ENCODE measurements at regions not wholly inside any gene's neighbourhood (a gene's known extent, or its start where the extent isn't known, plus 50 kb on each side); places are given as distances from the start of the nearest gene placed in this dataset.

GRCh38 chr15:29480278-29480677 lies 210.7 kb upstream of the NSMCE3 start:
- no peak for DNase-seq

DNA sequence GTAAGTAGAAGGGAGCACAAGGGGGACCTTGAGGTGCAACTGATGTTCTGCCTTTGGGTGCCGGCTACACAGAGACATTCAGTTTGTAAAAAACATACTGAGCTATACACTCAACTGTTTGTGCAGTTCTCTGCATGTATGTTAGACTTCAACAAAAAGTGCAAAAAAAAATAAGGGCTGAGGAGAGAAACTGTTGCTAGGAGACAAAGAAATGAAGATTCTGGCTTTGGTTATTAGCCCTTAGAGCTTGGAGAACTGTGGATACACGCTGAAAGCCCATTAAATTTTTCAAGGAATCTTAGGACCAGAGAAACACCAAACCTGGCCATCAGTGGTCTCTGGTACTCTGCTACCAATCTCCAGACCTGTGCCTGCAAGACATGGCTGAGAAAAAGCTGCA lies 207.6 kb upstream of the NSMCE3 start:
- no peak for DNase-seq

GRCh38 chr15:29476503-29477080 lies 207.0 kb upstream of the NSMCE3 start:
- DNase-seq = no peak

- no peak for DNase-seq
Measured at GRCh38 chr15:29475096-29475495, 205.5 kb upstream of the NSMCE3 start.

GRCh38 chr15:29473621-29474105 lies 204.0 kb upstream of the NSMCE3 start:
- no peak for DNase-seq

DNA sequence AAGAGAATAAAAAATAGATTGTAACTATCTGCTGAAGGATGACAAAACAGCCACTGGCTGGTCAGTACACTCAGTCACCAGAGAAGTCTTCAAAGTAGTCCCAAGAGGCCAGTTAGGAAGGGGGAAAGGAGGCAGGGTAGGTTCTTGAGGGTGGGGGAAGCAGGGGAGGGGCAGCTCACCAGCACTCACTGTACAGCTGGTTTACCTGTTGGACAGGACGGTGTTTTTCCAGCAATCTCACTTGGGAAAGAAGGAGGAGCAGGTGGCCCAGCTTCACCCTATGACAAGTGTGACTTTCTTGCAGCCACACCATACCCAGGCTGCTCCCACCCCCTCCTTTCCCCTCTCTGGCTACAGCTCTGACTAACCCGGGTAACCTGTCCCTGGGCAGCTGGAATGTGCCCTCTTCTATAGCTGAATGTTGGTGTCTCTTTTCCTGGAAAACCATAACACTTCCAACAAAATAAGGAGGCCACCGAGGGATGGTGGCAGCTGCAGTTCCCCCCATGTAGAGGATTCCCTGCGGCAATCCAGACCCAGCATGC lies 203.4 kb upstream of the NSMCE3 start:
- no peak for DNase-seq

DNA sequence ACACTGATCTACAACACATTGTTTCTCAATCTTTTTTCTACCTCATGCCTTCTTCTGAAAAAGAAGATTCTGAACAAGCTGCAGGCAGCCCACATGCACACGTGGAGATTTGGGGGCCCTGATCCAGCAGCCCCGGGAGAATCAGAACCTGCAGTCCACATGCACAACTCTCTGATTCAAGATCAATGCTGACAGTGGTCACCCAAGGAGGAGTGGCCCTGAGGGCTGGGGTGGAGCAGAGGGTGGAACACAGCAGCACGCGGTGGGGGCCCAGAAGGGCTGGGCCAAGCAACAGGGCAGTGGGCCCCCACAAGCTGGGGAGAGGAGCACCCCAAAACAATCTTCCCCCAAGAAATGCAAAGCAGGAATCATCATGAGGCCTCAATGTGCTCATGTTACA lies 202.1 kb upstream of the NSMCE3 start:
- DNase-seq = no peak

- DNase-seq = no peak
Measured at GRCh38 chr15:29471306-29471705, 201.7 kb upstream of the NSMCE3 start.

- no peak for DNase-seq
Measured at GRCh38 chr15:29470794-29471193, 201.2 kb upstream of the NSMCE3 start.

GRCh38 chr15:29470311-29470710 lies 200.7 kb upstream of the NSMCE3 start:
- DNase-seq = no peak

DNA sequence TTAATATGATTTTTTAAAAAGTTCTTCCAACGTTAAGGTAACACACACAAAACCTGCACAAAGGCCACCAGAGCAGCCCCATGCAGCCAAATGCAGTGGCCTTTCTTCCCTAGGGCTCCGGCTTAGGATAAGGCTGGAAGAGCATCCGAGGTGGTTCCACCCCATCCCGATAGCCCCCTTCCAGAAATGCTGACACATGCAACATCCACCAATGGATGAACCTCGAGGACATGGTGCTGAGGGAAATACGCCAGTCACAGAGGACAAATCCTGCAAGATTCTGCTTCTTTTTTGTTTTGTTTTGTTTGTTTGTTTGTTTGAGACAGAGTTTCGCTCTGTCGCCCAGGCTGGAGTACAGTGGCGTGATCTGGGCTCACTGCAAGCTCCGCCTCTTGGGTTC lies 199.3 kb upstream of the NSMCE3 start:
- no peak for DNase-seq

- no peak for DNase-seq
Measured at GRCh38 chr15:29467091-29467490, 197.5 kb upstream of the NSMCE3 start.

- no peak for DNase-seq
Measured at GRCh38 chr15:29466292-29466691, 196.7 kb upstream of the NSMCE3 start.

- no peak for DNase-seq
Measured at GRCh38 chr15:29465816-29466215, 196.2 kb upstream of the NSMCE3 start.

- no peak for DNase-seq
Measured at GRCh38 chr15:29465196-29465595, 195.6 kb upstream of the NSMCE3 start.

DNA sequence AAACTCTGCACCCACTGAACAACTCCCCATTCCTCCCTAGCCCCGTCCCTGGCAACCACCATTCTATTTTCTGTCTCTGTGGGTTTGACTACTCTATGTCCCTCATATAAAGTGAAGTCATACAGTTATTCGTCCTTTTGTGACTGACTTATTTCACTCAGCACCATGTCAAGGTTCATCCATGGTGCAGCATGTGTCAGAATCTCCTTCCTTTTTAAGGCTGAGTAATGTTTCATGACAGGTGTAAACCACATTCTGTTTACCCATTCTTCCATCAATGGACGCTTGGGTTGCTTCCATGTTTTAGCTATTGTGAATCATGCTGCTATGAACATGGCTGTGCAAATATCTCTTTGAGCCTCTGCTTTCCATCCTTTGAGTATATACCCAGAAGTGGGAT lies 192.3 kb upstream of the NSMCE3 start:
- DNase-seq = no peak

DNA sequence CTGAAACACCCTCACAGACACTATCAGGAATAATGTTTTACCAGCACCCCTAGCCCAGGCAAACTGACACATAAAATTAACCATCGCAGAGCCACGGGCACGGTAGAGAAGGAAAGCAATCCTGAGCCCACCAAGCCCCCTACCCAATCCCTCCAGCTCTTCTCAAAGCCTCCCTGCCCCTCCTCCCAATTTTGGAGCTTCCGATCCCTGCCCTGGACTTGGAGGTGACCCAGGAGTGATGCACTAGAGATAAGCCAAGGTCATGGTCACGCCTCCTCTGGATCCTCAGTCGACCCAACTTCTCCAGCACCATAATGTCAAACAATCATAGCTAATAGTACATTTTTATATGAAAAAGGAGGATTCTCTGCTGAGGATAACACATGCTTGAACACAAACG lies 188.7 kb upstream of the NSMCE3 start:
- no peak for DNase-seq

- no peak for DNase-seq
Measured at GRCh38 chr15:29457729-29458128, 188.1 kb upstream of the NSMCE3 start.

GRCh38 chr15:29456964-29457363 lies 187.3 kb upstream of the NSMCE3 start:
- DNase-seq = no peak

DNA sequence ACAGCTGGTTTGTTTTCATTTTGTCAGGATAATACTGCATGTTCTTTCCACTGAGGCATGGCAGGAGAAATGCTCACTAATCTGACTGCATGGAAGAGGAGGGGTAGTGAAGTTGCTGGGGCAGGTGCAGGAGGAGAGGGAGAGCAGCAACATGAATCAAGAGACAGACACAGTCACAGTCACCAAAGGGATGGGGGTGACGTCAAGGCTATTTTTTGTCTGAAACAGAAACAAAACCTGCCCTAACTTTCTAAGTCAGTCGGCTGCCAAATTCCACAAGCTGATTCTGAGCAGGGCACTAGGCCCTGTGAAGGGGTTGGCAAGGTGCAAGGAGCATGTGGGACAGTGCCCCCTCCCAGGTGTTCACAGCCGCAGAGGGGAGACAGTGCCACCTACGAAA lies 186.6 kb upstream of the NSMCE3 start:
- no peak for DNase-seq

DNA sequence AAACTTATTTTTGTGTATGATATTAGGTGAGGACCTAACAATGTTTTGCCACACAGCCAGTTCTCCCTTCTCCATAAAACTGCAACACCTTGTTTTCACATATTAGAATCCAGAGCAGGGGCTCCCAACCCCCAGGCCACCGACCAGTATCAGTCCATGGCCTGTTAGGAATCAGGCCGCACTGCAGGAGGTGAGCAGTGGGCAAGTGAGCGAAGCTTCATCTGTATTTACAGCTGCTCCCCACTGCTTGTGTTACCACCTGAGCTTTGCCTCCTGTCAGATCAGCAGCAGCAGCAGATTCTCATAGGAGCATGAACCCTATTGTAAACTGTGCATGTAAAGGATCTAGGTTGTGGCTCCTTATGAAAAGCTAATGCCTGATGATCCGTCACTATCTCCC lies 185.9 kb upstream of the NSMCE3 start:
- no peak for DNase-seq

- DNase-seq = no peak
Measured at GRCh38 chr15:29455055-29455454, 185.4 kb upstream of the NSMCE3 start.

DNA sequence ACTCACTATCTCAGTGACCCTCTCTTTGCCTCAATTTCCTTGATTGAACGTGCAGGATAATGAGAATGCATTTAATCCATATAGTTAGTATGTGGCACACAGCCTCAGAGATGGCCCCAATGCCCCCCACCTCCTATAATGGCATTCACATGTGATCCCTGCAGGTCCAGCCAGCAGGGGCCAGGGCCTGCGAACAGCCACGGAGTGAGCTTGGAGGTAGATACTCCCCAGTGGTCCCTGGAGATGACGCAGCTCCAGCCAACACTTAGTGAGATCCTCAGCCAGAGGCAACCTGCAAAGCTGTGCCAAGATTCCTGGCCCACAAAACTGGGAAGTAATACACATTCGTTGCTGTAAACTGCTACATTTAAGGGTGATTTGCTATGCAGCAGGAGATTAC lies 184.9 kb upstream of the NSMCE3 start:
- DNase-seq = no peak

- no peak for DNase-seq
Measured at GRCh38 chr15:29452881-29453731, 183.5 kb upstream of the NSMCE3 start.
